Astrocyte of the cerebellum (primary cell): ENCODE measurements at regions not wholly inside any gene's neighbourhood (a gene's known extent, or its start where the extent isn't known, plus 50 kb on each side); places are given as distances from the start of the nearest gene placed in this dataset.

ENCODE experiments used
- DNase-seq: peaks from one replicate; pipeline ENCODE4 v3.0.0-alpha.2; 2011; ENCODE audit warnings: low read depth
- H3K4me3 ChIP-seq: 2 replicates; pipeline ENCODE4 v1.5.1; 2011; ENCODE audit warnings: mild to moderate bottlenecking, low read depth, low read length, moderate library complexity
- in situ Hi-C: cut with HindIII; loops from 2 replicates; pipeline ENCODE4 v1.10.0; 2017; ENCODE audit warnings: low sequenced_read_pairs
- TF ChIP-seq, protein P1 (sequence below): IDR thresholded peaks from 2 replicates; pipeline ENCODE4 v1.5.1; 2012; ENCODE audit warnings: low read length, low read depth, moderate library complexity, mild to moderate bottlenecking; ENCODE audit errors: missing control alignments

GRCh38 chrX:43553257-43553656 lies 102.8 kb upstream of the MAOA start:
- no peak for DNase-seq
- H3K4me3 ChIP-seq: no peak overlapping the region
- in situ Hi-C loops: no loop called here
- TF ChIP-seq, protein P1, sequence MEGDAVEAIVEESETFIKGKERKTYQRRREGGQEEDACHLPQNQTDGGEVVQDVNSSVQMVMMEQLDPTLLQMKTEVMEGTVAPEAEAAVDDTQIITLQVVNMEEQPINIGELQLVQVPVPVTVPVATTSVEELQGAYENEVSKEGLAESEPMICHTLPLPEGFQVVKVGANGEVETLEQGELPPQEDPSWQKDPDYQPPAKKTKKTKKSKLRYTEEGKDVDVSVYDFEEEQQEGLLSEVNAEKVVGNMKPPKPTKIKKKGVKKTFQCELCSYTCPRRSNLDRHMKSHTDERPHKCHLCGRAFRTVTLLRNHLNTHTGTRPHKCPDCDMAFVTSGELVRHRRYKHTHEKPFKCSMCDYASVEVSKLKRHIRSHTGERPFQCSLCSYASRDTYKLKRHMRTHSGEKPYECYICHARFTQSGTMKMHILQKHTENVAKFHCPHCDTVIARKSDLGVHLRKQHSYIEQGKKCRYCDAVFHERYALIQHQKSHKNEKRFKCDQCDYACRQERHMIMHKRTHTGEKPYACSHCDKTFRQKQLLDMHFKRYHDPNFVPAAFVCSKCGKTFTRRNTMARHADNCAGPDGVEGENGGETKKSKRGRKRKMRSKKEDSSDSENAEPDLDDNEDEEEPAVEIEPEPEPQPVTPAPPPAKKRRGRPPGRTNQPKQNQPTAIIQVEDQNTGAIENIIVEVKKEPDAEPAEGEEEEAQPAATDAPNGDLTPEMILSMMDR: no peak

GRCh38 chrX:43556207-43556606 lies 99.9 kb upstream of the MAOA start:
- H3K4me3 ChIP-seq: no peak overlapping the region
- TF ChIP-seq, protein P1: no peak
- in situ Hi-C loops: no loop called here

DNA sequence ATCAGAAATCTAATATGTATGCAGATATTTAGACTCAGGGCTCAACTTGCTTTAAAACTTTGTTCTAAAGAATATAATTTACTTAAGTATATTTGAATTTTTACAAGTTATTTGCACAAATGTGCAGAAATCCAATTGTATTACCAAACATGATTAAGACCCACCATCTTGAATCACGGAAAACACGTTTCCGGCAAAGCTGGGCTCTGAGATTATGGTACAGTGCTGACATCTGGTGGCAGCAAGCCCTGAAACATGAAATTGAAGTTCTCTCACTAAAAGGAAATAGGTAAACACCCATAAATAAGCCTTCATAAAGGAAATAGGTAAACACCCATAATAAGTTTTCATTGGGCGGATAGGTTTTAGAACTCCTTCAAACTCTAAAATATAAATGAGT lies 98.3 kb upstream of the MAOA start:
- TF ChIP-seq, protein P1: peak; percentile 68
- peak; percentile 23 for DNase-seq
- in situ Hi-C loops: no loop called here
- H3K4me3 ChIP-seq: no peak overlapping the region

More at GRCh38 chrX:43556207-43556606, 99.9 kb upstream of the MAOA start:
- DNase-seq: no peak

DNA sequence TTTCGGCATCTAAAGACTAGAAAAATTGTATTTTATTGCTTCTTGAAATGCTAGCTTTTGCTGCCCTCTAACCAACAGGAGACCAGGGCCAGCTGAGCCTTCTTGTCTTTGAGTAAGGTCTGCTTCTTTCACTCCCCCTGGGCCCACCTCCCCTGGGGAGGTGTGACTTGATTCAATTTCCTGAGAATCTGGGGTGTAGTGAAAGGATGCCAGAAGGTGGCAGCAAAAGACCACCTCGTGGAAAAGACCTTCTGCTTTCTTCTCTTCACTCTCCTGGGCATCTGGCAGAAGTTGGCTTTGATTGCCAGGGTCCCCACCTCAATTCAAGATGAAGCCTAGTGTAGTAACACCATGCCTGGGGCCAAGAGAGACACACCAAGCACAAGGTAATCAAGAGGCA lies 96.5 kb upstream of the MAOA start:
- in situ Hi-C loops: no loop called here
- no peak overlapping the region for H3K4me3 ChIP-seq
- TF ChIP-seq, protein P1: peak; percentile 61
- peak; percentile 12 for DNase-seq

DNA sequence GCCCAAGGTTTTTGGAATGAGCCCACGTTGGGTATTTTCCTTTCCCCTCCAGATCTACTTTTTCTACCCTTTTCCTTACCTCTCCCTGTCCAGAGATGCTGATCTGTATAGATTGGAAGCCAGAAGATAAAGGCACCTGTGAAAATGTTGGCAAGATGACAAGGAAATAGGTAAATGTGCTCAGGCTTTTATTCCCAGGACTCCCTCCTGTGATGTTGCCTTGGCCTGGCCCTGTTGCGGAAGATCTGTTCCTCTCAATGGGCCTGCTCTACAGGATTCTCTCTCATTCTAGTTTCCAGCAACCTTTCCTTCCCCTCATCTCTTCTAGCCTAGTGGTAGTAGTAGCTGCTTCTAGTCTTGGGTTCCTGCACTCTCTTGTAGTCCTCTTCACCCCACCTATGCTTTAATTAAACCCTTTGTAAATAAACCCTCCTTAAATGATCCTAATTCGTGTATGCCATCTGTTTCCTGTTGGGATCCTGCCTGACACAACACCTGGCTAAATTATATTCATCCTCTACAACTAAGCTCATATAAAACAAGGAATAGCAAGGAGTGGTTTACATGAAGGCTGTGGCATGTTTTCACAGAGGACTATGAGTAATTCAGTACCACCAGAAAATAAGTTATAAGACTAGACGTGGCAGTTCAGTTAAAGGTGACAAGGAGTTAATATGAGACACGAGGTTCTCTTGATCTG lies 95.7 kb upstream of the MAOA start:
- no peak for DNase-seq
- TF ChIP-seq, protein P1: no peak
- in situ Hi-C loops: no loop called here
- H3K4me3 ChIP-seq: no peak overlapping the region

DNA sequence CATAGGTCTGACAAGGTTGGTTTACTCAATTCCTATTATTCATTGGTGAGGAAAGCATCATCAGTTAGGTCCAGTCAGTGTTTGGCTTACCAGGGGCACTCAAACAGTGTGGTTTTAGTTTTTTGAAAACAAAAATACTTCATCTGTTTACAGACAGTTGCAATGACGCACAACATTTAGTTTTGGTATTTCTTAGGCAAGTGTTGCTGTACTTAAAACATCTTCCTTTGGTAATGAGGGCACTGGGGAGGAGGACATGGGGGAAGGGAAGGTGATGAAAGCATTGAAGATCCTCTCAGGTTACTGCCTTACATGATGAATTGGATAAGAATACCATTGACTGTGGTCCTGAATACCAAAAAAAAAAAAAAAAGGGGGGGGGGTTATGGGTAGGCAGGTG lies 93.7 kb upstream of the MAOA start:
- in situ Hi-C loops: no loop called here
- H3K4me3 ChIP-seq: no peak overlapping the region
- TF ChIP-seq, protein P1: no peak
- DNase-seq: no peak

DNA sequence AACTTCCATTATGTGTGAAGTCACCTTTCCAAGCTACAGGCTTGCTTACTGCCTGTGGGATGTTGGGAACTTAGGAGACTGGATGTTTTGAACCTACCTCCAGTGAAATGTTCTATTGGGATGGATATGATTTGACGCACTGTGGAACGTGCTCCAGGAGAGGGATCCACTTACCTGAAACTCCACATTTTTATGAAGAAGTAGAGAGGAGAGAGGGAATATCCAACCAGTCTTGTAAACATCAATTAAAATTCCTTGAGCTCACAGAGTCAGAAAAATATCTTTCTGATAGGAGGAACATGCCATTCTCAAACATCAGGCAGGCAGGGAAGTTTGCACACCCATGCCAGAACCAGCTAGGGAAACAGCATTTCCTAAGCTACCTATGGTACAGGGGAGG lies 91.1 kb upstream of the MAOA start:
- in situ Hi-C loops: no loop called here
- H3K4me3 ChIP-seq: no peak overlapping the region
- DNase-seq: no peak
- TF ChIP-seq, protein P1: no peak
